Endothelial cell of umbilical vein (primary cell): ENCODE measurements at regions not wholly inside any gene's neighbourhood (a gene's known extent, or its start where the extent isn't known, plus 50 kb on each side); places are given as distances from the start of the nearest gene placed in this dataset.

Experiments used
- EZH2 ChIP-seq: IDR thresholded peaks from 2 replicates; pipeline ENCODE4 v1.6.1; 2012; ENCODE audit warnings: borderline replicate concordance, low read depth, mild to moderate bottlenecking, moderate library complexity, low read length, inconsistent platforms; ENCODE audit not compliant: severe bottlenecking
- GATA2 ChIP-seq: IDR thresholded peaks from 2 replicates; pipeline ENCODE4 v1.7.0; 2011; ENCODE audit warnings: low read depth, mild to moderate bottlenecking, moderate library complexity, mixed read lengths, low read length; ENCODE audit not compliant: insufficient read length, insufficient read depth
- JUN ChIP-seq: IDR thresholded peaks from 2 replicates; pipeline ENCODE4 v1.6.1; 2011; ENCODE audit warnings: borderline replicate concordance, low read depth; ENCODE audit not compliant: insufficient read length, insufficient read depth
- MYC ChIP-seq: IDR thresholded peaks from one replicate; pipeline ENCODE4 v1.6.1; 2011; ENCODE audit warnings: mild to moderate bottlenecking, low read depth, low read length
- POLR2A ChIP-seq: IDR thresholded peaks from 2 replicates; pipeline ENCODE4 v1.6.1; 2012; ENCODE audit warnings: low read depth, mild to moderate bottlenecking, control low read depth, low read length
- POLR2AphosphoS5 ChIP-seq: IDR thresholded peaks from 2 replicates; pipeline ENCODE4 v1.6.1; 2012; ENCODE audit warnings: low read depth, mild to moderate bottlenecking, control low read depth, low read length, moderate library complexity; ENCODE audit not compliant: insufficient read depth
- TF ChIP-seq, protein P1 (sequence below), 2 donors: IDR thresholded peaks; 1 replicate in 1 of 2; 2 replicates in 1 of 2; pipeline ENCODE4 v1.5.1; 2011; ENCODE audit warnings: low read length in 2 of 2, mild to moderate bottlenecking in 2 of 2, moderate library complexity in 2 of 2, control low read depth in 1 of 2, inconsistent platforms in 1 of 2, low read depth in 1 of 2; ENCODE audit not compliant: insufficient read depth in 1 of 2; ENCODE audit errors: extremely low read depth in 1 of 2
- TF ChIP-seq, protein P2 (sequence below): IDR thresholded peaks from 2 replicates; pipeline ENCODE4 v1.6.1; 2011; ENCODE audit not compliant: insufficient read depth, insufficient read length

DNA sequence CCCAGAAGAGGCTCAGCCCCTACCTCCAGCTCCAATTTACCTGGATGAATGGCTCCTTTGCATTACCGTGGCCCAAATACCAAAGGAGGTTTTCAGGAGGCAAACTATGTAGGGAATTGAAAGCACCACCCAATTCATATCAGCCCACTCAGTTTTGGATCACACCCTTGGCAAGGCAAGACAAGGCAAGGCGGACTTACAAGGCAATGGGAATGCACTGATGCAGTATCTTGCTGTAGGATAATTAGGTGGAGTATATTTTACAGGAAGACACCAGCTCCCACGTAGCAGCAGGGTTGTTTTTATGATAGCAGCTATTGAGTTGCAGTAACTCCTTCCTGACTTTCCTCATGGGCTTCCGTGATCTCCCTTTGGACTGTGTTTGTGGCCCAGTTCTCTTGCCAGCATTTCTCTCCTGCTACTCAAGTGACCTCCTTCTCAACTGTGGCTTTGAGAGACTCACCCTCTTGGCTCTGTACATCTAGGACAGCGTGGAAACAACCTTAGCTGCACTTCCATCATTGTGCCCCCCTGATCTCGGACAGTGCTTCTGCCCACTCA, 935.9 kb downstream of the EFNB2 start:
- TF ChIP-seq EZH2 (no peak), POLR2AphosphoS5 (no peak), JUN (no peak), GATA2 (no peak), POLR2A (no peak), MYC (no peak)
- TF ChIP-seq, protein P1, sequence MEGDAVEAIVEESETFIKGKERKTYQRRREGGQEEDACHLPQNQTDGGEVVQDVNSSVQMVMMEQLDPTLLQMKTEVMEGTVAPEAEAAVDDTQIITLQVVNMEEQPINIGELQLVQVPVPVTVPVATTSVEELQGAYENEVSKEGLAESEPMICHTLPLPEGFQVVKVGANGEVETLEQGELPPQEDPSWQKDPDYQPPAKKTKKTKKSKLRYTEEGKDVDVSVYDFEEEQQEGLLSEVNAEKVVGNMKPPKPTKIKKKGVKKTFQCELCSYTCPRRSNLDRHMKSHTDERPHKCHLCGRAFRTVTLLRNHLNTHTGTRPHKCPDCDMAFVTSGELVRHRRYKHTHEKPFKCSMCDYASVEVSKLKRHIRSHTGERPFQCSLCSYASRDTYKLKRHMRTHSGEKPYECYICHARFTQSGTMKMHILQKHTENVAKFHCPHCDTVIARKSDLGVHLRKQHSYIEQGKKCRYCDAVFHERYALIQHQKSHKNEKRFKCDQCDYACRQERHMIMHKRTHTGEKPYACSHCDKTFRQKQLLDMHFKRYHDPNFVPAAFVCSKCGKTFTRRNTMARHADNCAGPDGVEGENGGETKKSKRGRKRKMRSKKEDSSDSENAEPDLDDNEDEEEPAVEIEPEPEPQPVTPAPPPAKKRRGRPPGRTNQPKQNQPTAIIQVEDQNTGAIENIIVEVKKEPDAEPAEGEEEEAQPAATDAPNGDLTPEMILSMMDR (IDR thresholded peaks at IDR 0.05; ENCODE audit: extremely low read depth in 1 of 2, insufficient read depth in 1 of 2, low read depth in 1 of 2, low read length in 2 of 2), result no peak
- TF ChIP-seq, protein P2, sequence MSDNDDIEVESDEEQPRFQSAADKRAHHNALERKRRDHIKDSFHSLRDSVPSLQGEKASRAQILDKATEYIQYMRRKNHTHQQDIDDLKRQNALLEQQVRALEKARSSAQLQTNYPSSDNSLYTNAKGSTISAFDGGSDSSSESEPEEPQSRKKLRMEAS, result no peak
